COR-L47 (cell line): ENCODE measurements at regions not wholly inside any gene's neighbourhood (a gene's known extent, or its start where the extent isn't known, plus 50 kb on each side); places are given as distances from the start of the nearest gene placed in this dataset.
"Not testable (repeated sequence)": the region's sequence is repeated elsewhere in the genome, so short reads cannot be mapped to it uniquely, and the experiment has no call there.

Experiments used
- DNase-seq: peaks from one replicate; lab custom pipeline; 2025; lab: John Stamatoyannopoulos, UW

DNA sequence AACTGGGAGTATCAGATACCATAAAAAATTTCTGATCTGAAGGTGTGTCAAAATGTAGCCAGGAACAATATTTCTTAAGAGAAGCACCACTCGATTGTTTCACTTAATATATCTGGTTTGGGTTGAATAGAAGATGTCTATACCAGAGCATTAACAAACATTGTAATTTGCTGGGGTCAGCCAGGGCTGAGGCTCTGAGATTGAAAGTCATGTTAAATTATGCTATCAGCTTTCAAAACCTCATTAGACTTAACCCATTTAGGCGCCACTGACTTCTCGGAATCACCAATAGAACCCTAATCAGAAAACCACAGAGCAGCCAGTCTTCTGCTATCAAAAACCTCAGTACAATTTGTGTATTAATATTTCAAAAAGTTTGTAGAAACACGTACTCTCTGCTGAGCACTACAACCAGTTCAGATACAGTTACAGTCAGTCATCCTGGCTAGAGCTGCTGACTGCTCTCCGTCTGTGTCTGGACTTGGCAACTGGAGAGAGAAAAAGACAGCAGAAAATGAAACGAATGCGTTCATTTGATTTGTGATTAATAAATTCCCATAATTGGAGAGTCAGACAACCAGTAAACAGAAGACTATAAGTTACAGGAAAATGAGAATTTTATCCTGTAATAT is 848.6 kb upstream of the PABPC4L start:
- DNase-seq, result no peak

GRCh38 chr4:135032670-135033069 is 831.1 kb upstream of the PABPC4L start:
- DNase-seq, result no peak

DNA sequence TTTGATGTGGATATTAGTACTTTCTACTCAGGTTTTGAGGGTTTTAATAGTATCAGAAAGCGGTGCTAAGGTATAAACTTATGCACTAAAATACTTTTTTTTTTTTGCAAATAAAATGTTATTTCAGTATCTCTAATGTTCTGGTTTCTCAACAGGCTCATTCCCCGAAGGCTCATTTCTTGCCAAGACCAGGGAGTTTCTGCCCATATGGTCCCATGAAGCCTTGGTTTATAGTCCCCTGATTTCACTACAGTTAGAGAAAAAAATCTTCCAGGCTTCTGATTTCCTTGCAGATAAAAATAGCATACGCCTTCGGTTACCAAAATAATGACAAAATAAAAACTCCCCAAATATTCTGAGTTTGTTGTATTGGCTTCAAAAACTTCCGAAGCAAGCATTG is 814.2 kb upstream of the PABPC4L start:
- DNase-seq, result no peak

DNA sequence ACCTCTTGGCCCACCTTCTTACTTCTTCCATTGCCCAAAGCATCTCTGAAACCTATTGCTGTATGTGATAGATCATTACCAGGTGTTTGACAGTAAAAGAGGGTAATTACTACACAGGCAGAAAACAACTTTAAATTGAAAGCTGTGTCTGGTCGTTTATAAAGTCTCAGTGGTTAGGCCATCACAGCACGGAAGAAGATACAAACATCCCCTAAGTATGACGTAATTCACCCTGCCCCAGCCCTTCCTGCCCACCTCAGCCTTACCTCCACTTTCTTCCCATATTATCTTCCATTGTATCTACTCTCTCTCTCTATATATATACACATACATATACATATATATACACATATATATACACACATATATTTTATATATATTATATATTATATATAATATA is 805.8 kb upstream of the PABPC4L start:
- DNase-seq, result no peak

DNA sequence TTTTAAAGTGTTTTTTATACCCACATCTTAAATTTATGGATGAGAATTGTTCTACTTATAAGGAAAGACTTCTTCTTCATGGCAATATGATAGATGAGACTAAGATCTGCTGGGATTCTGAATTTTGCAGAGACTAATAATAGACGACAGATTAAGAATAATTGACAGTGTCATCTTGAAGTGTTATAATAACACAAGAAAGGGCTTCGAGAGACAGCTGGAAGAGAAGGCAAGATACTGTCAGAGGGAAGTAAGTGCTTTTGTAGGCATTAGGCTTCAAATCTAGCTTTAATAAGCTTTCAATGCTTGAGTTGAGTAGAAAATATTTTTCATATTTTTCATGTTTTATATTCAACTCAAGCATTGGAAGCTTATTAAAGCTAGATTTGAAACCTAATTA is 797.6 kb upstream of the PABPC4L start:
- DNase-seq, result no peak

DNA sequence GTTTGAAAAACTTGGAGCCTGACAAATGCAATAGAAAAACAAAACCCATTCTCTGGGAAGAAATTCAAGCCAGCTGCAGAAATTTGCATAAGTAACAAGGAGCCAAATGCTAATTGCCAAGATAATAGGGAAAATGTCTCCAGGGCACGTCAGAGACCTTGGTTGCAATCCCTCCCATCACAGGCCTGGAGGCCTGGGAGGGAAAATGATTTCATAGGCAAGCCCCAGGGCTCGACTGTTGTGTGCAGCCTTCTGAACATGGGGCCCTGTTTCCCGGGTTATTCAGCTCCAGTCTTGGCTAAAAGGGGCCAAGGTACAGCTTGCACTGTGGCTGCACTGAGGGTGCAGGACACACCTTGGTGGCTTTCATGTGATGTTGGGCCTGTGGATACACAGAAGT is 760.4 kb upstream of the PABPC4L start:
- DNase-seq, result no peak

DNA sequence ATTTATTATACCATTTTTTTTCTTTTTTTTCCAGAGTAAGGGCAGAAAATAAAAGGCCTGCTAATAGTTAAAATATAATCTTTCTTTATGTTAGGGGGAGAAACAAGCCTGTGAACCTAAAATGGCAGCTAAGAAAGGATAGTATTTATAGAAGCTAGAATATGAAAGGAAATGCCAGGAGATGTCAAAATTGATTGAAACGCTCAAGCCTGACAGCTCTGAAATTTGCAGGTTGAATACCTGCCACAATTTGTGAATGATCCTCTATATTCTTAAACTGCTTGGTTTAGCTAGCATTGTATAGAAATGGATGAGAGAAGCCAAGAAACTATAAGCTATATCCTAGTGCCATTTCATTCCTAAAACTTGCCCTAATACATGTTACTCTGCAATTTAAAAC is 757.3 kb upstream of the PABPC4L start:
- no peak for DNase-seq

- no peak for DNase-seq
Observed at GRCh38 chr4:134955059-134955458, 753.5 kb upstream of the PABPC4L start.

DNA sequence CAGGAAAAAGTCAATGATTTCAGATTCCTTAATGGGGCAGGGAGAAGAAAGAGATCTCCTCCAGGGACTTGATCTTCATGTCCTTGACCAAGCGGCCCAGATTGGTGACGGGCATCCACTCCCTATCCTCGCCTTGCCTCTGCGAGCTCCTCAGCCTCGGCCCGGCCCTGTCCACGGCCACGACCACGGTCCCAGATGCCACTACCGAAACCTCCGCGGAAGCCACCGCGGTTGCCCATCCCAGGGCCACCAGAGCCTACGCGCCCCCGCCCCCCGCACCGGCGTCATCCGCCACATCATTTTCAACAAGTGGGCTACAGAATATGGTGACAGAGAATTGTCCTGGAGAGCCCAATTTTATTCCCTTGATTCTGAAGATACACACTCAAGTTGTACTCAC is 751.2 kb upstream of the PABPC4L start:
- DNase-seq, result no peak

DNA sequence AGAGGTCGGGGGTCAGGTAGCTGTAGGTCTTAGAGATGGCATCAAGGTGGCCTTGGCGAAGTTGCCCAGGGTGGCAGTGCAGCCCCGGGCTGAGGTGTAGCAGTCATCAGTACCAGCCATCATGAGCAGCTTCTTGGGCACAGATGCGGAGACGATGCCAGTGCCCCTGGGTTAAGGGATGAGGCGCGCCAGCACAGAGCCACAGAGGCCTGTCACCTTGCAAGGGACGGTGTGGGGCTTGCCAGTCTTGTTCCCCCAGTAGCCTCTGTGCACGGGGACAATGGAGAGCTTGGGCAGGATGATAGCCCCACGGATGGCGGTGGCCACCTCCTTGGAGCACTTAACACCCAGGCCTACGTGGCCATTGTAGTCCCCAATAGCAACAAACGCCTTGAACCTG is 750.7 kb upstream of the PABPC4L start:
- no peak for DNase-seq

- no peak for DNase-seq
Observed at GRCh38 chr4:134948110-134948642, 746.6 kb upstream of the PABPC4L start.

DNA sequence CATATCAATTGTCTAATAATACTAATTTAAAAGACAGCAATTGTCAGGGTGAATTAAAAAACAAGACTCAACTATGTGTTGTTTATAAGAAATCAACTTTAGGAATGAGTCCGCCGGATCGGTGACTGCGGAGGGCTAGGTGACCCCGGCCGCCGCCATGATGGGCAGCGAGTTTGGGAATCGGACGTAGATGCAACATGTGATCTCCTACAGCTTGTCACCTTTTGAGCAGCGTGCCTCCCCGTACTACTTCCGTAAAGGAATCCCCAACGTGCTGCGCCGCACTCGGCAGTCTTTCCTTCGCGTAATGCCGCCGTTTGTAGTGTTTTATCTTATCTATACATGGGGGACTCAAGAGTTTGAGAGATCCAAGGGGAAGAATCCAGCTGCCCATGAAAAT is 742.5 kb upstream of the PABPC4L start:
- no peak for DNase-seq

DNA sequence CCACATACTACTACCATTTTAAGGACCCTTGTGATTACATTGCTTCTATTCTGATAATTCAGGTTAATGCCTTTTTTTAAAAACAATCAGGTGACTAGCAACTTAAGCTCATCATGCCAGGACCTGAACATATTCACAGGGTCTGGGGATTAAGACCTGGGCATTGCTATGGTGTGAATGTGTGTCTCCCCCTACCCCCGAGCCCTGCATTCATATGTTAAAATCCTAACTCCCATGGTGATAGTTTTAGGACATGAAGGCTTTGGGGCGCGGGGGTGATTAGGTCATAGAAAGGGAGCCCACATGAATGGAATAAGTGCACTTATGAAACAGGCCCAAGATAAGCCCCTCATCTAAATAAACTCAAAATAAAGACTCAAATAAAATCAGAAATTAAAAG is 734.4 kb upstream of the PABPC4L start:
- DNase-seq, result no peak

- DNase-seq, result no peak
Observed at GRCh38 chr4:134935320-134935719, 733.7 kb upstream of the PABPC4L start.

- no peak for DNase-seq
Observed at GRCh38 chr4:134934036-134934808, 732.6 kb upstream of the PABPC4L start.

DNA sequence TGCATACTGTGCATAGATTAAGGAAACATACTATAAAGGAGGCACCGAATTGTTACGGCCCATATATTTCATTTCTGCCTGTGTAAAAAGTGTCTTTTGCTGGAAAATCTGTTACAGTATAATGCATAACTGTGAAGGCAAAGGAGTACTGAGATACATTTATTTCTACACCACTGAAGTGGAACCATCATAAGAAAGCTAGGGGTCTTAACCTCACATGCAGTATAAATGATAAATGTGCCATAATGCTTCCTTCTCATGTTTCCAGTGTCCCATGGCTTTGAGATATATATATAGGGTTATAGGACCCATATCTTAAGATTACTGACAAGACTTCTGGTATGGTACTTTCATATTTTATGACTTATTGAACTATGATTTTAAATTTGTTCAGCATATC is 713.8 kb upstream of the PABPC4L start:
- no peak for DNase-seq

GRCh38 chr4:134914250-134914649 is 712.7 kb upstream of the PABPC4L start:
- DNase-seq, result not testable (repeated sequence)

GRCh38 chr4:134911941-134912340 is 710.4 kb upstream of the PABPC4L start:
- no peak for DNase-seq

DNA sequence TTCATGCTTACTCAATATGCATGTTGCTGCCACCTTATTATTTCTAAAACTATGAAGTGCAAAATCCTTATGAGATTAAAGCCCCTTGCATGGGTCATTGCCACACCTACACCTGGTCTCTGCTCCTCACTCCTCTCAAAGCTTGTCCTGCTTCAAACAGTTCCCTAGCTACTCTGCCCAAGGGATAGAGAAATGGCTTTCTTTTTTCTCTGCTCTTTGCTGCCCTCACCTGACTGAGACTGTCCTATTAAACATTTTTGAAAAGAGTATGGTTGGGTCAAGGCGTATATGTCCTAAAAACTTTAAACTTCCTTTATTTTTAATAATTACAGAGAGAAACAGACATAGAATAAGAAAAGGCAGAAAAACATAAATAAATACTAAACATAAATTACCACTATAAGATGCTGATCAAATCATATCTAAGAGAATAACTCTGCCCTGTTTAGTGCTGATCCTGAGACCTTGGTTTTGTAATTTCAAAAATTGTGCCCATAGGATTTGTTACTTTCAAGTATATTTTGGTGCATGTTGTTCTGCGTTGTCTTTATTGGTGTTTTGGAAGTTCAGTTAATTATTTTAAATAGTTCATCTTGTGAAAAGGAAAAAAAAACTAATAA is 704.9 kb upstream of the PABPC4L start:
- no peak for DNase-seq

DNA sequence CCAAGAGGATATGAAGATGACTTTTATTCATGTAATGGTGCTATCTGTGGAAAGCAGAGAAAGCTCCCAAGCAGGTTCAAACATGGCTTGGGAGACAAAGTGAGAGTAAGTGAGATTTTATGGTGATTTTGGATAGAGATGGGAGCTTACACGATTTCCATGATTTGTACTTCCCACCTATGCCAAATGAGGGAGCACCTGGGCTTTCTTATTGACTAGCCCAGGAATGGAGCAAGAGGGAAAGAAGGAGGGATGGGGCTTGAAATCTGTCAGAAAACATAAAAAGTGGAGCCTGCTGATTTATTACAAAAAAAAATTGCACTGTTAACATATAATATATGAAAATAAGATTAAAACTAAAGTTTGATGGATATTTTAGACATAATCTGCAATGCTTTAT is 703.5 kb upstream of the PABPC4L start:
- DNase-seq, result no peak

GRCh38 chr4:134888156-134888555 is 686.6 kb upstream of the PABPC4L start:
- DNase-seq, result peak; percentile 56

DNA sequence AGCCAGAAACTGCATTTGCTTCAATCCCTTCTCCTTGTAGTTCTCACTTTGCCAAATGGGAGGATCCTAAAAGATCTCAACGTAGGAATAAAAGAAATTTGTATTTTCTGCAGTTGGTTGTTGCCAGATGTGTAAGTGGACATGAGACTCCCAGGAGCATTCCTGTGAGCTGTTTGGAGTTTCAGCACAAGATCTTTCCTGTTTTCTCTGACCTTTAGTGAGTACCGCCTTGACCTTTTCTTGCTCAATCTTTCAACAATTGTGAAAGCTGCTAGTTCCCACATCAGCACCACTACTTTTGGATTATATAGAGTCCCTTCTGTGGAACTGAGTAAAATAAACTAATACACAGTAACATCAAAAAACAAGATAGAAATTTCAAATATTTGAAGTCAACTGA is 683.8 kb upstream of the PABPC4L start:
- no peak for DNase-seq

GRCh38 chr4:134883831-134884449 is 682.4 kb upstream of the PABPC4L start:
- DNase-seq, result no peak
